HCT116 (cell line): ENCODE measurements at regions not wholly inside any gene's neighbourhood (a gene's known extent, or its start where the extent isn't known, plus 50 kb on each side); places are given as distances from the start of the nearest gene placed in this dataset.

Experiments
- ATAC-seq: fragments of 200-7000 bp; cut with Tn5 transposase; 2 replicates; pipeline ENCODE4 v1.9.1; 2020; ENCODE audit warnings: mild to moderate bottlenecking, moderate library complexity
- BruUV-seq: library from RNA; stranded (reverse); fragments of 400-500 nt; replicated peaks from 2 replicates; lab custom pipeline; 2021; lab: Mats Ljungman, UMichigan
- CTCF ChIA-PET: fragments of 300-600 bp; sonication (Branson Sonifier 250); formaldehyde crosslinking; loops from one replicate; lab custom pipeline; 2021; ENCODE audit warnings: antibody characterized with exemption; lab: Charles Lee
- POLR2A ChIA-PET: fragments of 300-600, 350-600 bp; sonication (Branson Sonifier 250); formaldehyde crosslinking; loops from one replicate; lab custom pipeline; 2021; ENCODE audit warnings: antibody characterized with exemption; lab: Charles Lee
- RAD21 ChIA-PET, 2 experiments: fragments of 300-600 bp; sonication (Branson Sonifier 250); formaldehyde crosslinking; loops; one replicate each; lab custom pipeline; 2023; ENCODE audit warnings: low total read pairs in 2 of 2; ENCODE audit not compliant: uncharacterized antibody in 2 of 2, unreplicated experiment in 2 of 2, low non-redundant PET in 1 of 2; lab: Charles Lee
- DNase-seq: peaks from one replicate; pipeline ENCODE4 v3.0.0-alpha.2; 2010; ENCODE audit warnings: low read depth, low spot score
- H2AFZ ChIP-seq: fragments of 200-600 bp; shearing (Covaris generic), sonication (generic); 2 replicates; pipeline ENCODE4 v1.6.1; 2017; ENCODE audit warnings: low read depth, mixed run types, mixed read lengths, antibody characterized with exemption, low read length; ENCODE audit not compliant: poor library complexity, severe bottlenecking
- H3K27ac ChIP-seq: 2 replicates; pipeline ENCODE4 v1.5.1; 2012; ENCODE audit warnings: low read depth, low read length
- H3K27me3 ChIP-seq: fragments of 200-600 bp; sonication (generic); 2 replicates; pipeline ENCODE4 v1.6.1; 2016; ENCODE audit warnings: mixed run types, low read length, mixed read lengths; ENCODE audit not compliant: insufficient read depth
- H3K36me3 ChIP-seq, 2 experiments: fragments of 200-500 bp in 1 of 2; fragments of 200-600 bp in 1 of 2; sonication (Bioruptor generic) in 1 of 2; sonication (generic) in 1 of 2; 2 replicates each; pipeline versions ENCODE4 v1.5.1 to v1.6.1; 2014 to 2016; ENCODE audit warnings: low read length in 2 of 2, inconsistent platforms in 1 of 2, mixed read lengths in 1 of 2, mixed run types in 1 of 2; ENCODE audit not compliant: insufficient read depth in 2 of 2, control insufficient read depth in 1 of 2
- H3K4me1 ChIP-seq, 2 experiments: fragments of 200-600 bp in 1 of 2; sonication (generic) in 1 of 2; 2 replicates each; pipeline versions ENCODE4 v1.5.1 to v1.6.1; 2012 to 2017; ENCODE audit warnings: low read length in 2 of 2, inconsistent platforms in 1 of 2, mild to moderate bottlenecking in 1 of 2, mixed read lengths in 1 of 2, mixed run types in 1 of 2, moderate library complexity in 1 of 2; ENCODE audit not compliant: insufficient read depth in 2 of 2, control insufficient read depth in 1 of 2
- H3K4me2 ChIP-seq: fragments of 200-600 bp; sonication (generic); 2 replicates; pipeline ENCODE4 v1.6.1; 2017; ENCODE audit warnings: mixed run types, low read length, mixed read lengths
- H3K4me3 ChIP-seq, 2 experiments: fragments of 200-600 bp in 1 of 2; sonication (generic) in 1 of 2; replicated peaks in 1 of 2; 2 replicates each; pipeline ENCODE4 v1.5.1; 2011 to 2016; ENCODE audit warnings: low read length in 2 of 2, control low read depth in 1 of 2, low read depth in 1 of 2, mild to moderate bottlenecking in 1 of 2, mixed read lengths in 1 of 2, mixed run types in 1 of 2
- H3K79me2 ChIP-seq: fragments of 200-600 bp; sonication (generic); 2 replicates; pipeline ENCODE4 v1.6.1; 2017; ENCODE audit warnings: mild to moderate bottlenecking, mixed run types, low read length, moderate library complexity, mixed read lengths; ENCODE audit not compliant: insufficient read depth
- H3K9ac ChIP-seq: fragments of 200-600 bp; sonication (generic); 2 replicates; pipeline ENCODE4 v1.6.1; 2016; ENCODE audit warnings: low read length, mixed read lengths
- H3K9me2 ChIP-seq: fragments of 200-600 bp; sonication (generic), shearing (Covaris generic); 2 replicates; pipeline ENCODE4 v1.6.1; 2017; ENCODE audit warnings: mixed run types, mild to moderate bottlenecking, moderate library complexity; ENCODE audit not compliant: insufficient read depth
- H3K9me3 ChIP-seq, 2 experiments: fragments of 200-500 bp in 1 of 2; fragments of 200-600 bp in 1 of 2; sonication (Bioruptor generic) in 1 of 2; sonication (generic) in 1 of 2; 2 replicates each; pipeline ENCODE4 v1.6.1; 2014 to 2017; ENCODE audit warnings: low read length in 2 of 2, mixed read lengths in 2 of 2, inconsistent platforms in 1 of 2, low read depth in 1 of 2, mild to moderate bottlenecking in 1 of 2, mixed run types in 1 of 2, moderate library complexity in 1 of 2; ENCODE audit not compliant: control insufficient read depth in 1 of 2, insufficient read depth in 1 of 2
- H4K20me1 ChIP-seq: fragments of 200-600 bp; sonication (generic), shearing (Covaris generic); 2 replicates; pipeline ENCODE4 v1.6.1; 2017; ENCODE audit warnings: mixed run types, mild to moderate bottlenecking, moderate library complexity; ENCODE audit not compliant: insufficient read depth
- CEBPB ChIP-seq: IDR thresholded peaks from 2 replicates; pipeline ENCODE4 v1.6.1; 2012; ENCODE audit warnings: low read depth
- CTCF ChIP-seq, 3 experiments: fragments of 200-600 bp in 1 of 3; sonication (generic) in 1 of 3; IDR thresholded peaks in 2 of 3; conservative IDR thresholded peaks in 1 of 3; 2 replicates each; pipeline ENCODE4 v1.5.1; 2012 to 2017; ENCODE audit warnings: low read depth in 2 of 3, low read length in 2 of 3, antibody characterized with exemption in 1 of 3, borderline replicate concordance in 1 of 3, control low read depth in 1 of 3, mild to moderate bottlenecking in 1 of 3, mixed read lengths in 1 of 3, mixed run types in 1 of 3, moderate library complexity in 1 of 3; ENCODE audit not compliant: insufficient read depth in 1 of 3
- EGR1 ChIP-seq: IDR thresholded peaks from 2 replicates; pipeline ENCODE4 v1.6.1; 2012; ENCODE audit warnings: low read depth
- ELF1 ChIP-seq: IDR thresholded peaks from 2 replicates; pipeline ENCODE4 v1.6.1; 2012; ENCODE audit warnings: low read depth, borderline replicate concordance
- EZH2phosphoT487 ChIP-seq: fragments of 200-600 bp; IDR thresholded peaks from 2 replicates; pipeline ENCODE4 v1.6.1; 2018; ENCODE audit warnings: antibody characterized with exemption, borderline replicate concordance
- FOSL1 ChIP-seq: IDR thresholded peaks from 2 replicates; pipeline ENCODE4 v1.6.1; 2012; ENCODE audit warnings: low read depth
- JUND ChIP-seq: IDR thresholded peaks from 2 replicates; pipeline ENCODE4 v1.6.1; 2012
- MAX ChIP-seq: IDR thresholded peaks from 2 replicates; pipeline ENCODE4 v1.6.1; 2012
- RAD21 ChIP-seq: IDR thresholded peaks from 2 replicates; pipeline ENCODE4 v1.6.1; 2012; ENCODE audit warnings: low read depth, mild to moderate bottlenecking
- SIN3A ChIP-seq: IDR thresholded peaks from 2 replicates; pipeline ENCODE4 v1.6.1; 2012; ENCODE audit warnings: low read depth
- SRF ChIP-seq: IDR thresholded peaks from 2 replicates; pipeline ENCODE4 v1.6.1; 2012; ENCODE audit warnings: low read depth
- ZFX ChIP-seq: fragments of 450-650 bp; IDR thresholded peaks from 2 replicates; pipeline ENCODE4 v1.6.1; 2017
- ZNF274 ChIP-seq: fragments of 200-500 bp; sonication (Bioruptor generic); IDR thresholded peaks from 2 replicates; pipeline ENCODE4 v1.6.1; 2014; ENCODE audit warnings: mild to moderate bottlenecking, low read depth, low read length, inconsistent platforms
- intact Hi-C: fragments of 100-400 bp; cut with micrococcal nuclease; formaldehyde crosslinking; loops from 2 replicates; pipeline ENCODE4 v1.10.0; 2022
- TF ChIP-seq, protein P1 (sequence below): IDR thresholded peaks from 2 replicates; pipeline ENCODE4 v1.6.1; 2011; ENCODE audit warnings: mild to moderate bottlenecking, low read length, moderate library complexity; ENCODE audit not compliant: insufficient replicate concordance; ENCODE audit errors: extremely low read depth
- TF ChIP-seq, protein P2 (sequence below): IDR thresholded peaks from 2 replicates; pipeline ENCODE4 v1.6.1; 2012

- TF ChIP-seq, protein P1, sequence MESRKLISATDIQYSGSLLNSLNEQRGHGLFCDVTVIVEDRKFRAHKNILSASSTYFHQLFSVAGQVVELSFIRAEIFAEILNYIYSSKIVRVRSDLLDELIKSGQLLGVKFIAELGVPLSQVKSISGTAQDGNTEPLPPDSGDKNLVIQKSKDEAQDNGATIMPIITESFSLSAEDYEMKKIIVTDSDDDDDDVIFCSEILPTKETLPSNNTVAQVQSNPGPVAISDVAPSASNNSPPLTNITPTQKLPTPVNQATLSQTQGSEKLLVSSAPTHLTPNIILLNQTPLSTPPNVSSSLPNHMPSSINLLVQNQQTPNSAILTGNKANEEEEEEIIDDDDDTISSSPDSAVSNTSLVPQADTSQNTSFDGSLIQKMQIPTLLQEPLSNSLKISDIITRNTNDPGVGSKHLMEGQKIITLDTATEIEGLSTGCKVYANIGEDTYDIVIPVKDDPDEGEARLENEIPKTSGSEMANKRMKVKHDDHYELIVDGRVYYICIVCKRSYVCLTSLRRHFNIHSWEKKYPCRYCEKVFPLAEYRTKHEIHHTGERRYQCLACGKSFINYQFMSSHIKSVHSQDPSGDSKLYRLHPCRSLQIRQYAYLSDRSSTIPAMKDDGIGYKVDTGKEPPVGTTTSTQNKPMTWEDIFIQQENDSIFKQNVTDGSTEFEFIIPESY, result no peak
- TF ChIP-seq RAD21, result no peak
- TF ChIP-seq CTCF (IDR thresholded peaks at IDR 0.05 in 2 of 3, conservative IDR thresholded peaks at IDR 0.05 in 1 of 3; ENCODE audit: borderline replicate concordance in 1 of 3, insufficient read depth in 1 of 3, low read depth in 2 of 3, low read length in 2 of 3), result no peak
- no peak for TF ChIP-seq FOSL1
- no peak for TF ChIP-seq EZH2phosphoT487
- no peak for TF ChIP-seq MAX
Observed at GRCh38 chr9:115799734-115800133, 353.9 kb upstream of the PAPPA start (continued).

DNA sequence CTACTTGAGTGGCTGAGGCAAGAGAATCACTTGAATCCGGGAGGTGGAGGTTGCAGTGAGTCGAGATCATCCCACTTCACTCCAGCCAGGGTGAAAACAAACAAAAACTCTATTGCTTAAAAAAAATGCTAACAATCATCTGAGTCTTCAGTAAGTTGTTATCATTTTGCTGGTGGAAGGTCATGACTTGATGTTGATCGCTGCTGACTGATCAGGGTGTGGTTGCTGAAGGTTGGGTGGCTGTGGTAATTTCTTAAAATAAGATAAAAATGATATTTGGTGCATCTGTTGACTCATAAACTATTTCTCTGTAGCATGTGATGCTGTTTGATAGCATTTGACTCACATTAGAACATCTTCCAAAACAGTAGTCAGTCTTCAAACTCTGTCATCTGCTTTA, 349.4 kb upstream of the PAPPA start:
- Histone ChIP-seq H3K4me1 (no peaks in the 10 kb centered on the region), H3K4me3 (no peak overlapping the region), H3K9me3 (no peaks in the 10 kb centered on the region), H4K20me1 (no peaks in the 10 kb centered on the region), H3K36me3 (no peaks in the 10 kb centered on the region), H3K79me2 (no peaks in the 10 kb centered on the region), H3K9ac (no peak overlapping the region), H3K4me2 (no peak overlapping the region), H3K27ac (no peak overlapping the region), H3K27me3 (peaks cover 6% of the 10 kb centered on the region; the same call in 1 of the 2 replicates), H2AFZ (no peak overlapping the region), H3K9me2 (no peaks in the 10 kb centered on the region)
- no TSS peak for BruUV-seq
- CTCF ChIA-PET, result no interaction called here
- DNase-seq (no peak), ATAC-seq (no peak)
- TF ChIP-seq EGR1, result no peak
- no peak for TF ChIP-seq MAX
- no peak for TF ChIP-seq ZNF274
- TF ChIP-seq CEBPB, result no peak
- TF ChIP-seq ZFX, result no peak
- no peak for TF ChIP-seq EZH2phosphoT487
- no peak for TF ChIP-seq SRF
- TF ChIP-seq, protein P2, sequence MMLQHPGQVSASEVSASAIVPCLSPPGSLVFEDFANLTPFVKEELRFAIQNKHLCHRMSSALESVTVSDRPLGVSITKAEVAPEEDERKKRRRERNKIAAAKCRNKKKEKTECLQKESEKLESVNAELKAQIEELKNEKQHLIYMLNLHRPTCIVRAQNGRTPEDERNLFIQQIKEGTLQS, result no peak
- TF ChIP-seq SIN3A, result no peak
- TF ChIP-seq JUND, result no peak
- TF ChIP-seq ELF1, result no peak
- intact Hi-C loops, result no loop called here
- RAD21 ChIA-PET, result no interaction called here
- POLR2A ChIA-PET, result no interaction called here
